ENCODE measurements at regions not wholly inside any gene's neighbourhood (a gene's known extent, or its start where the extent isn't known, plus 50 kb on each side); places are given as distances from the start of the nearest gene placed in this dataset.

- FAIRE-seq: no peak
- DNase-seq (ENCODE audit: insufficient read length, low spot score): no peak
Measured at GRCh38 chr2:2642906-2643890, 312.1 kb upstream of the MYT1L start.

- no peak for DNase-seq (ENCODE audit: insufficient read length, low spot score)
- no peak for FAIRE-seq
Measured at GRCh38 chr2:2641541-2642410, 310.7 kb upstream of the MYT1L start.

GRCh38 chr2:2640818-2641217, 309.7 kb upstream of the MYT1L start:
- FAIRE-seq (no peak), DNase-seq (ENCODE audit: insufficient read length, low spot score) (no peak)

- FAIRE-seq: no peak
Measured at GRCh38 chr2:2640371-2640770, 309.3 kb upstream of the MYT1L start.

GRCh38 chr2:2639251-2640139, 308.4 kb upstream of the MYT1L start:
- FAIRE-seq (no peak), DNase-seq (ENCODE audit: insufficient read length, low spot score) (no peak)

More at GRCh38 chr2:2640371-2640770, 309.3 kb upstream of the MYT1L start:
- no peak for DNase-seq (ENCODE audit: insufficient read length, low spot score)

GRCh38 chr2:2638547-2639220, 307.6 kb upstream of the MYT1L start:
- no peak for FAIRE-seq
- no peak for DNase-seq (ENCODE audit: insufficient read length, low spot score)

- no peak for DNase-seq (ENCODE audit: insufficient read length, low spot score)
- FAIRE-seq: no peak
Measured at GRCh38 chr2:2636813-2637212, 305.7 kb upstream of the MYT1L start.

GRCh38 chr2:2635025-2635528, 304.0 kb upstream of the MYT1L start:
- no peak for DNase-seq (ENCODE audit: insufficient read length, low spot score)

GRCh38 chr2:2633017-2633416, 301.9 kb upstream of the MYT1L start:
- DNase-seq (ENCODE audit: insufficient read length, low spot score) (no peak), FAIRE-seq (no peak)

More at GRCh38 chr2:2635025-2635528, 304.0 kb upstream of the MYT1L start:
- no peak for FAIRE-seq

GRCh38 chr2:2623939-2624338, 292.9 kb upstream of the MYT1L start:
- FAIRE-seq (no peak), DNase-seq (ENCODE audit: insufficient read length, low spot score) (no peak)

- FAIRE-seq: no peak
- no peak for DNase-seq (ENCODE audit: insufficient read length, low spot score)
Measured at GRCh38 chr2:2621855-2622254, 290.8 kb upstream of the MYT1L start.

- DNase-seq (ENCODE audit: insufficient read length, low spot score) (no peak), FAIRE-seq (no peak)
Measured at GRCh38 chr2:2620604-2621003, 289.5 kb upstream of the MYT1L start.

- DNase-seq (ENCODE audit: insufficient read length, low spot score) (no peak), FAIRE-seq (no peak)
Measured at GRCh38 chr2:2619995-2620394, 288.9 kb upstream of the MYT1L start.

- DNase-seq (ENCODE audit: insufficient read length, low spot score) (no peak), FAIRE-seq (no peak)
Measured at GRCh38 chr2:2614452-2614851, 283.4 kb upstream of the MYT1L start.

- DNase-seq (ENCODE audit: insufficient read length, low spot score): peak; percentile 37
- FAIRE-seq: peak; percentile 80
Measured at GRCh38 chr2:2613279-2614199, 282.5 kb upstream of the MYT1L start.

GRCh38 chr2:2610751-2611150, 279.7 kb upstream of the MYT1L start:
- DNase-seq (ENCODE audit: insufficient read length, low spot score) (no peak), FAIRE-seq (no peak)

- FAIRE-seq: no peak
- DNase-seq (ENCODE audit: insufficient read length, low spot score): no peak
Measured at GRCh38 chr2:2600366-2600765, 269.3 kb upstream of the MYT1L start.

GRCh38 chr2:2599441-2599840, 268.4 kb upstream of the MYT1L start:
- FAIRE-seq (no peak), DNase-seq (ENCODE audit: insufficient read length, low spot score) (no peak)

GRCh38 chr2:2597712-2598111, 266.6 kb upstream of the MYT1L start:
- DNase-seq (ENCODE audit: insufficient read length, low spot score) (no peak), FAIRE-seq (no peak)

All from GM19239 (cell line).